ENCODE measurements at regions not wholly inside any gene's neighbourhood (a gene's known extent, or its start where the extent isn't known, plus 50 kb on each side); places are given as distances from the start of the nearest gene placed in this dataset.

DNA sequence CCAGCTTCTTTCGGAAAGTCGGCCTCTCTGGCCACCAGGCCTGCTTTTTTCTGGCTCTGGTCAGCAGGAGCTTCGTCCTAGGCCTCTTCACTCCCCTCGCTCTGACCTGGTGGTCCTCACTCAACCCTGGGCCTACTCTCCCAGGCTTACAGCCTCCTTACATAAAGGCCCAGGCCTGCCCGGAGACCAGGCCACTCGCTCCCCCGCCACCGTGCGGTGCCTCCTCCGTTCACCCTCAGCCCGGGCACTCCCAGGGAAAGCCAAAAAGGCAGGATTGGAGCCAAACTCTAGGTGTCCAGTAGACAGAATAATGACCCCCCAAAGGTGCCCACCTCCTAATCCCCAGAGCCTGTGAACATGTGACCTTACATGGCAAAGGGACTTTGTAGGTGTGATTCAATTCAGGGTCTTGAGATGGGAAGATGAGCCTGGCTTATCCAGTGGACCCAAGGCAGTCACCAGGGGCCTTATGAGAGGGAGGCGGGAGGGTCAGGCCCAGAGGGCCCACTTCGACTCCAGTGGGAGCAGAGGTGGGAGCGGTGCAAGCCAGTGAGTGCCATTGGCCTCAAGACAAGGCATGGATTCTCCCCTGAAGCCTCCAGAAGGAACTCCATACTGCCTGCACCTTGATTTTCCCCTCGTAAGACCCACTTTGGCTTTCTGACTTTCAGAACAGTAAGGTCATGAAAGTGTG, 118.6 kb upstream of the PTPN1 start:
- Mint-ChIP-seq H3K27me3 (peaks cover 15% of the 10 kb centered on the region), H3K4me3 (no peak overlapping the region), H3K4me1 (peaks cover 5 to 7% (median 5%) of the 10 kb centered on the region in 3 donors), H3K9me3 (no peaks in the 10 kb centered on the region), H3K27ac (no peak overlapping the region), H3K36me3 (peaks cover 1% of the 10 kb centered on the region)

DNA sequence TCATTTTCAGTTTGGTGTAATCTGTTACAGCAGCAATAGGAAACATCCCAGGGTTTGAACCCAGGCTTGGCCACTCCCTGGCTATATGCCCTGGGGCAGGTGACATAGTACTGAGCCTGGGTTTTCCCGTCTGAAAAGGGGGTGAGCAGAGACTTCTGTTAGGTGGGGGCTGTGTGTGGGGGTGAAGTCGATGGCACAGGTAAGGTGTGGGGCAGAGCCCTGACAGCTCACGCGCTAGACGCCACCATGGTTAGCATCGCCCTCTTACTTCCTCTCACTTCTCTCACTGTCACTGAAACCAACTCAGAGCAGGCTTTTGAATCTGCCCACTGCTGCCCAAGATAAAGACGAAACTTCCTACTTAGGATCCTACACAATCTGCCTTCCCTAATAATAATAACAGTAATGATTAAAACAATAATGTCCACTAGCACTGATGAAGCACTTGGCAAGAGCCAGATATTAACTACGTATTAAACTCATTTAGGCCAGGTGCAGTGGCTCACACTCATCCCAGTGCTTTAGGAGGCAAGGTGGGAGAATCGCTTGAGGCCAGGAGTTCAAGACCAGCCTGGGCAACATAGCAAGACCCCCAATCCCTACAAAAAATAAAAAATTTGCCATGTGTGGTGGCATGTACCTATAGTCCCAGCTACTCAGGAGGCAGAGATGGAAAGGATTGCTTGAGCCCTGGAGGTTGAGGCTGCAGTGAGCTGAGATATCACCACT, 117.9 kb upstream of the PTPN1 start:
- H3K4me3 Mint-ChIP-seq: no peak overlapping the region
- no peak overlapping the region for H3K27ac Mint-ChIP-seq
- H3K36me3 Mint-ChIP-seq: peaks cover 1% of the 10 kb centered on the region
- no peaks in the 10 kb centered on the region for H3K9me3 Mint-ChIP-seq
- peaks cover 4 to 7% (median 5%) of the 10 kb centered on the region in 3 donors for H3K4me1 Mint-ChIP-seq
- peaks cover 14% of the 10 kb centered on the region for H3K27me3 Mint-ChIP-seq

DNA sequence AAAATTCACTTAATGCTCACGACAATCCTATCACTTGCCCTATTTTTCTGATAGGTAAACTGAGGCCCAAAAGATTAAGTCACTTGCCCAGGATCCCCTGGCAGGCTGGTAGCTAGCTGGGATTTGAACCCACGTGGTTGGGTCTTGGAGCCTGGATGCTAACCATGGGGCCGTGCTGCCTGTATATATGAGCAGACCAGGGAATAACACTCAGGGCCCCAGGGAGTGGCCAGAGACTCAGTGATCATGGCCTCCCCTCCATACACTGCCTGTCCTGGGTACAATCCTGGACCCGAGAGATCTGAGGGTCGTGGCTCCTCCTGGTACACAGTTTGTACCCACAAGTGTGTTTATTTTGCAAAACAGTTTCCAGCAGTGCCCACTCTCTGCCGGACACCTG, 116.9 kb upstream of the PTPN1 start:
- Mint-ChIP-seq H3K27me3 (peaks cover 11% of the 10 kb centered on the region), H3K27ac (no peak overlapping the region), H3K9me3 (no peaks in the 10 kb centered on the region), H3K4me1 (peaks cover 4 to 7% (median 5%) of the 10 kb centered on the region in 3 donors), H3K36me3 (peaks cover 1% of the 10 kb centered on the region), H3K4me3 (no peak overlapping the region)

DNA sequence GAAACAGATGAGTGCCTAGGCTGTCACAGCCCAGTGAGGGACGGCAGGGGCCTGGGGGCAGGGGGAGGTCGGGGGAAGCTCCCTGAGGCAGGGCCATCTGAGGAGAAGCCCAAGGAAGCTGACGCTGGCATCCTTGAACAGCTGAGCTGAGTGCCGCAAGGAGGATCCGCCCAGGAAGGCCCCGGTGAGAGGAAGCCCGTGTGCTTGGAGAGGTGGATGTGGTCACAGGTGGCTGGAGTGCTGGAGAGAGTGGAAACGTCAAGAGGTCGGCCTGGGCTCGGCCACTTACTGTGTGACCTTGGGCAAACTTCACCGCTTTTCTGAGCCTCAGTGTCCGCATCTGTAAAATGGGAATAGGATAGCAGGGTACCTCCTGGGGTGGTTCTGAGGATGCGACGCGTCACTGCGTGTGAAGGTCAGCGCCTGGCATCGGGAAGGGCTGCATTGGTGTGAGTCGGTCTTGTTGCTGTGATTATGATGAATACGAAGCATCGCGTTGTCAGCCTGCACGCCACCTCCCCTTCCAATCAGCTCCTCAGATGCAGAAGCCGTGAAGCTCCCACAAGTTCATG, 116.1 kb upstream of the PTPN1 start:
- H3K4me1 Mint-ChIP-seq: peaks cover 4 to 7% (median 5%) of the 10 kb centered on the region in 3 donors
- H3K36me3 Mint-ChIP-seq: peaks cover 1% of the 10 kb centered on the region
- no peak overlapping the region for H3K27ac Mint-ChIP-seq
- peaks cover 4% of the 10 kb centered on the region for H3K27me3 Mint-ChIP-seq
- H3K9me3 Mint-ChIP-seq: no peaks in the 10 kb centered on the region
- H3K4me3 Mint-ChIP-seq: peak overlapping the region in 1 of 4 donors; percentile 79

DNA sequence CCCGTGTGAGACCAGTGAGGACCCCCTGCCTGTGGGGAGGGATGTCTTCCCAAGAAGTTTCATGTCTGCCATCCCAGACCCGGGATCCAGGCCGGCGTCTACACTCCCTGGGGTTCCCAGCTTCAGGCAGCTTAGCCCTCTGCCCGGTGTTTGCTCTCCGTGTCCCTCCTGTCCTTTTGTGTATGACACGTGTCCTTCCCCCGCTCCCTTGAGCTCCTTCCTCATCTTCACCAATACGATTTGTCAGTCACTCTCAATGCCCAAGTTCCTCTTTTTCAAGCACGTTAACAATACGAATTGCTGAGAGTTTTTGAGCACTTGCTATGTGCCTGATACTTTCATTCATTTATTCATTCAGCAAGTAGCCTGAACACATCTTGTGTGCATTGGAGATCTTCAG, 115.6 kb upstream of the PTPN1 start:
- Mint-ChIP-seq H3K36me3 (peaks cover 1% of the 10 kb centered on the region), H3K4me1 (peaks cover 4 to 7% (median 5%) of the 10 kb centered on the region in 3 donors), H3K27me3 (peaks cover 4% of the 10 kb centered on the region), H3K4me3 (peak overlapping the region in 3 of 4 donors; percentile 24 to 79 (median 42)), H3K27ac (no peak overlapping the region), H3K9me3 (no peaks in the 10 kb centered on the region)

DNA sequence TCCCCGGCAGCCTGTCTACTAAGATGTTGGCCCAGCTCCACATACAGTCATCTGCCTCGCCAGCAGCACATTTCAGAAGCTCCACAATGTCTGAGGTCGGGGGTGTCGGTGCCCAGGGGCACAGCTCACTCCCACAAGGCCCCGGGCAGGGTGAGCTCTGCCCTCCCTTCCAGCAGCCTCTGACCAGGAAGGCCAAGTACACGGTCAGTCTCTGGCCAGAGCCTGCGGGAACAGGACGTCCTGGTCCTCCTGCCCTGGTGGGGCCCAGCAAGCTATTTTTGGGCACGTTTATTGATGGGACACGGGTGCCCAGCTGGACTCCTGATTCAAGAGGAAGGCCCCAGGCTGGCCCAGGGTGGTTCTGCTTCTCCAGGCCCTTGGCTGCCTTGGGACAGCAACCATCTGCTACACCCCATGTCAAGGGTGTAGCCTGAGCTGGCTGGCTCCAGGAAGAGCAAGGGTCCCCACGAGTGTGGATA, 114.9 kb upstream of the PTPN1 start:
- Mint-ChIP-seq H3K4me1 (peaks cover 4 to 7% (median 5%) of the 10 kb centered on the region in 3 donors), H3K4me3 (peak overlapping the region in 1 of 4 donors; percentile 79), H3K27me3 (peaks cover 4% of the 10 kb centered on the region), H3K27ac (no peak overlapping the region), H3K9me3 (no peaks in the 10 kb centered on the region), H3K36me3 (peaks cover 1% of the 10 kb centered on the region)

DNA sequence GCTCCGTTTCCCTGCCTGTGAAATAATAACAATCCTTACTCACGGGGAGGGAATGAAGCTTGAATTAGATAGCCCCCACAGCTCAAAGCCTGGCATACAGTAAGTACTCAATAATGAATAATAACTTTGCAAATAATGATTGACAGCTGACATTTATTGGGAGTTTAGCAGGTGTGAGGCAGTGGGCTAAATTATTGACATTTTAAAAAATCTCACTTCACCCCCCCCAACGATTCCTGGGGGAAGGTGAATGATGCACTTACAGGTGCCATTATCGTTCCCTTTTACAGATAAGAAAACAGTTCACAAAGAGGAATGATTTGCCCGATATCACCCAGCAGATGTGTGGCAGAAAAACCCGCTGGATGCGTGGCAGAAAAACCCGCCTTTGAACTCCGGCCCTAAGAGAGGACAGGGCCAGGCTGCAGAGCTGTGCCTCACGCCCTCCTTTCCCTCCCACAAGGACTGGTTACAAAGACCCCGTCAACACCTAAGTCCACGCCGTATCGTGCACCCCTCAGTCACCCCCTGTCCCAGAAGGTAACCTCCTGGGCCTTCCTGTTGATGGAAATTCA, 114.2 kb upstream of the PTPN1 start:
- H3K9me3 Mint-ChIP-seq: no peaks in the 10 kb centered on the region
- no peak overlapping the region for H3K4me3 Mint-ChIP-seq
- H3K36me3 Mint-ChIP-seq: peaks cover 1% of the 10 kb centered on the region
- no peak overlapping the region for H3K27ac Mint-ChIP-seq
- H3K27me3 Mint-ChIP-seq: peaks cover 4% of the 10 kb centered on the region
- H3K4me1 Mint-ChIP-seq: peaks cover 4 to 7% (median 5%) of the 10 kb centered on the region in 3 donors

DNA sequence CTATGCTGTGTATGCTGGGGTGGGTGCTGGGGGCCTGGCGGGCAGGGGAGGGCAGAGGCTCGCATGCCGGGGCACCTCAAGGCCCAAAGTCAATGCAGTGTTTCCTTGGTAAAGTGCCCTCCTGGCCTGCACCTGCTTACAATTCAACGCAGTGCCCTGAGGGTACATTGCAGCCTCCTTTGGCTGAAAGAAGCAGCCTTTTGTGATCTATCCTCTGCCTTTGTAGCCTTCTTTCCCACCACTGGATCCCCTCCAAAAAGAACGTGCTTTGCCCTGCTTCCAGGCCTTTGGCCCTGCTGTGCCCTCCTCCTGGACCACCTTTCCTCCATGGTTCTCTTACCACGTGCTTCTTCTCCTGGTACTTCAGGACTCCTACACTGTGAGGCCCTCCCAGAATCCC, 113.6 kb upstream of the PTPN1 start:
- H3K27ac Mint-ChIP-seq: no peak overlapping the region
- no peaks in the 10 kb centered on the region for H3K9me3 Mint-ChIP-seq
- no peaks in the 10 kb centered on the region for H3K36me3 Mint-ChIP-seq
- H3K4me3 Mint-ChIP-seq: no peak overlapping the region
- peaks cover 4 to 7% (median 5%) of the 10 kb centered on the region in 3 donors for H3K4me1 Mint-ChIP-seq
- H3K27me3 Mint-ChIP-seq: peaks cover 4% of the 10 kb centered on the region

DNA sequence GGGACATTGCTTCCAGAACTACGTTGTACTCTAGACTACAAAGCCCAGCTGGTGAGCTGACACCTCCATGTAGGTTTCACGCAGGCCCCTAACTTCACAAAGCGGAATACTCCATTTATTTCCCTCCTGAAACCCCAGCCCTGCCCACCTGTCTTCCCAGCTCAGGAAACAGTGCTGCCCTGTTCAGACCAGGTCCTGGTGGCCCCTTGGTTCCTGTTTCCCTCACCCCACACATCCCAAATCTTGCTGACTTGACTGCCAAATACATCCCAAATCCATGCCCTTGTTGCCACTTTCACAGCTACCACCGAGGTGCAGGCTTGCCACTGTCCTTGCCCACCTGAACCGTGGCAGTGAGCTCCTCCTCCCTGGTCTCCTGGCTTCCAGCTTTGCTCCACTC, 113.1 kb upstream of the PTPN1 start:
- Mint-ChIP-seq H3K36me3 (no peaks in the 10 kb centered on the region), H3K4me3 (no peak overlapping the region), H3K27me3 (peaks cover 5% of the 10 kb centered on the region), H3K9me3 (no peaks in the 10 kb centered on the region), H3K4me1 (peaks cover 4 to 7% (median 5%) of the 10 kb centered on the region in 3 donors), H3K27ac (no peak overlapping the region)

DNA sequence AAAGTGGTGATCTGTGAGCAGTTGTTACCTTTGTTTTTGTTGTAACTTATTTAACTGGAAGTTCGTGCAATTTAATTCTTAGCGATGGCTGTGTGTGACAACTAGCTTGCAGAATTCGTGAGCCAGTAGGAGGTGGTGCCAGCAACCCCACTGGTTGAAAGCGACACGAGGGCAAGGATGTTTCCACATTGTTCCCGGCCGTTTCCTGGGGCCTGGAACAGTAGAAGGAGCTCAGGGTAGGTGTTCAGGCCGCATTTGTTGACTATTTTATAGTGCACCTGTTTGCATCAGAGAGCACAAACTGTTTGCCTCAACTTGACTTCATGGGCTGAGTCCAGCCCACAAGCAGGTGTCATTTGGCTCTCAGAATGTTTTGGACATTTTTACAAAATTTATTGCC, 112.1 kb upstream of the PTPN1 start:
- Mint-ChIP-seq H3K27ac (no peak overlapping the region), H3K4me1 (peaks cover 4 to 7% (median 5%) of the 10 kb centered on the region in 3 donors)

DNA sequence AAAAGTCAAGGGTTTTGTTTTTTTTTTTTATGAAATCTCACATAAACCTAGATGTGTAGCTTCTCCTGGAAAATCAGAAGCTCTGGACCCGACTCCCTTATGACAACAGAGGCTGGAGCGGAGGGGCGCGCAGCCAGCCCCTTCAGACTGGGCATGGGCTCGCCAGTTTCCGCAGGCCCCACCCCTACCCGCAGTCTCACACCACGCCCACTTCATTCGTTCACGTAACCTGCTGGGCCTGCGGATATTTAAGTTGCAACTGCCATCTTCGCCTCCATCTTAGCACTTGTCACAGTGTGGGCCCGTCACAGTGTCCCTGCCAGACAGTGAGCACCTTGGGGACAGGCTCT, 111.7 kb upstream of the PTPN1 start:
- H3K36me3 Mint-ChIP-seq: no peaks in the 10 kb centered on the region
- H3K4me3 Mint-ChIP-seq: no peak overlapping the region
- peaks cover 4 to 7% (median 5%) of the 10 kb centered on the region in 3 donors for H3K4me1 Mint-ChIP-seq
- H3K9me3 Mint-ChIP-seq: no peaks in the 10 kb centered on the region
- H3K27ac Mint-ChIP-seq: no peak overlapping the region
- H3K27me3 Mint-ChIP-seq: peaks cover 5% of the 10 kb centered on the region

More for the DNA sequence above, 112.1 kb upstream of the PTPN1 start:
- Mint-ChIP-seq H3K27me3 (peaks cover 5% of the 10 kb centered on the region), H3K4me3 (no peak overlapping the region), H3K9me3 (no peaks in the 10 kb centered on the region), H3K36me3 (no peaks in the 10 kb centered on the region)

DNA sequence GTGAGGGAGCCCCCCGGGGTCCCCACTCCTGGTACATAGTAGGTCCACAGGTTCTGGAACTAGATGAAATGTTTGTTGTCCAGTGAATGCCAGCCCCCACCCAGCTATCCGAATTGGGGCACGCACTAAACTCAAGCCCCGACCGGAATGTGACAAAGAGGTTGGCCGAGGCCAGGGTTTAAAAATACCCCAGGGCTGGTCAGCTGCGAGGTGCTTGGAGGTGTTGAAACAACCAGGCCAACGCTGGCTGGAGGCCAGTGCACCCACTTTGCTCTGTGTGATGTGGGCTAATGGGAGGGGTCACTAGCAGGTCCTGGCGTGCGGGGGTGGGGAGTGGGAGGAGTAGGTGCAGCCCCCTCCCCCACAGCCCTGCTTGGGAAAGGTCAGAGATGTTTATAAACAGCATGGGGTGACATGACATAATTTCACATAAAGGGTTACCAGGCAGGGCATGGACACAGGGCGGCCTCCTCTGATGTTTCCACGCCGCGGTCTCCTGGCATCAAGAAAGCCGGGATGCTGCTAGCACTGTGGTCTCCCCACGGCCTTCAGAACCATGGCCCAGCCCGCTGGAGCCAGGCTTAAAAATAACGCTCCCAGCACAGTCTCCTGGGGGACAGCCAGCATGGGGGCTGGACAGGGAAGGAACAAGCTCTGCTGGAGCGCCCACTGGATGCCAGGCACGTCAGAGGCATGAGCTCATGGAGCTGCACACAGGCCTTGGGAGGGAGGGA, 111.2 kb upstream of the PTPN1 start:
- Mint-ChIP-seq H3K9me3 (no peaks in the 10 kb centered on the region), H3K36me3 (no peaks in the 10 kb centered on the region), H3K27me3 (peaks cover 7% of the 10 kb centered on the region), H3K4me3 (no peak overlapping the region), H3K27ac (no peak overlapping the region), H3K4me1 (peaks cover 4 to 7% (median 5%) of the 10 kb centered on the region in 3 donors)

DNA sequence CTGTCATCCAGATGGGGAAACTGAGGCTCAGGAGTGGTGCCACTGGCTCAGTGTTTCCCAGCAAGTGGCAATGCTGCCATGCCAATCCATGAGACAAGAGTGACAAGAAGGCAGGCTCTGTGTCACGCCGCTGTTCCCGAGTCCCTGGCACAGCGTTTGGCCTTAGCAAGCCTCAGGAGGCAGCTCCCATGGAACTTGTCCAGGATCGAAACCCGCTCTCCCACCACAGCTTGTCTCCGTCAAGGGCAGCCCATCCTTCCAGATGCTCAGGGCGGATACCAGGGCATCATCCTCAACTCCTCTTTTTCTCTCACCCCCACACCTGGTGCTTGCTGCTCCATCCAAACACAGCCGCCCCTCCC, 110.6 kb upstream of the PTPN1 start:
- no peaks in the 10 kb centered on the region for H3K9me3 Mint-ChIP-seq
- no peaks in the 10 kb centered on the region for H3K36me3 Mint-ChIP-seq
- peaks cover 4 to 7% (median 5%) of the 10 kb centered on the region in 3 donors for H3K4me1 Mint-ChIP-seq
- no peak overlapping the region for H3K4me3 Mint-ChIP-seq
- peaks cover 7% of the 10 kb centered on the region for H3K27me3 Mint-ChIP-seq
- H3K27ac Mint-ChIP-seq: no peak overlapping the region

DNA sequence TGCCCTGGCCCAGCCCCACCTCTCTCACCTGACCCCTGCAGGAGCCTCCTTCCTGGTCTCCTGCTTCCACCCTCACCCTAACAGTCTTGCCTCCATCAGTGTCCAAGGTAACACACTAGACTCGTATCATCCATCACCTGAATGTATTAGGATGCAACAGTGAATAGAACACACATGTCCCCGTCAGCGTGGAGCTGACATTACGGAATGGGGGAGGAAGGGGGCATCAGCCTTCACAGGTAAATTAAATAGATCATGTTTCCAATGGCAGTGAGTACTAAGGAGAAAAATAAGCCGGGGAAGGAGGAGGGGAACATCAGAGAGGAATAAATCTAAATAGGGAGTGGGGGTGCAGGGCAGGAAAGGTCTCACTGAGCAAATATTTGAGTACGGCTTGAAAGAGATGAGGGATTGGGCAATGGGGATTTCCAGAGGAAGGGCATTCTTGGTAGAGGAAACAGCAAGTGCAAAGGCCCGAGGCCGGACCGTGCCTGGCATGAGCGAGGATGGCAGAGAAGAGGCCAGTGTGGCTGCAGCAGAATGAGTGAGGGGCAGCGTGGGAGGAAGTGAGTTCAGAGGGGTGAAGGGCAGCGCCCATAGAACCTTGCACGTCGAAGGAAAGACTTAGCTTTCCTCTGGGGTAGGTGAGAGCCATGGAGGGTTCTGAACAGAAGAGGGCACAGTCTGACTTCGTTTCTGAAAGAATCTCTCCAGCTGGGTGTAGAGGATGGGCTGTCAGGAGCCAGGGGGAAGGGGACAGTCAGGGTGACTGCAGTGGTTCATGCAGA, 110.1 kb upstream of the PTPN1 start:
- Mint-ChIP-seq H3K9me3 (no peaks in the 10 kb centered on the region), H3K36me3 (no peaks in the 10 kb centered on the region), H3K4me3 (peak overlapping the region in 1 of 4 donors; percentile 4), H3K4me1 (peaks cover 0 to under 1% (median 0%) of the 10 kb centered on the region in 3 donors), H3K27me3 (peaks cover 9% of the 10 kb centered on the region), H3K27ac (peak overlapping the region in 2 of 3 donors; percentile 69 to 76)

Data from IgD-negative memory B cell (primary cell).